Trophoblast cell (in vitro differentiated cells and primary cell): ENCODE measurements at regions not wholly inside any gene's neighbourhood (a gene's known extent, or its start where the extent isn't known, plus 50 kb on each side); places are given as distances from the start of the nearest gene placed in this dataset.

Experiments used
- DNase-seq, 2 donors: peaks; one replicate each; pipeline ENCODE4 v3.0.0-alpha.2; 2016
- H2AFZ ChIP-seq: 2 replicates; pipeline ENCODE4 v1.6.1; 2013; ENCODE audit warnings: low read length, moderate library complexity, mild to moderate bottlenecking; ENCODE audit not compliant: insufficient read depth, poor library complexity
- H2AK5ac ChIP-seq: 2 replicates; pipeline ENCODE4 v1.6.1; 2013; ENCODE audit warnings: mild to moderate bottlenecking, low read length
- H2BK120ac ChIP-seq: 2 replicates; pipeline ENCODE4 v1.6.1; 2013; ENCODE audit warnings: low read length, mild to moderate bottlenecking, moderate library complexity; ENCODE audit not compliant: insufficient read depth, poor library complexity
- H2BK12ac ChIP-seq: 2 replicates; pipeline ENCODE4 v1.6.1; 2013; ENCODE audit warnings: mild to moderate bottlenecking, low read length, moderate library complexity
- H2BK5ac ChIP-seq: 2 replicates; pipeline ENCODE4 v1.6.1; 2013; ENCODE audit warnings: low read length, low read depth, moderate library complexity, mild to moderate bottlenecking; ENCODE audit not compliant: poor library complexity
- H3K14ac ChIP-seq: 2 replicates; pipeline ENCODE4 v1.6.1; 2013; ENCODE audit warnings: mild to moderate bottlenecking, low read length
- H3K18ac ChIP-seq: 2 replicates; pipeline ENCODE4 v1.6.1; 2013; ENCODE audit warnings: mild to moderate bottlenecking, low read length
- H3K23ac ChIP-seq: 2 replicates; pipeline ENCODE4 v1.6.1; 2013; ENCODE audit warnings: low read length
- H3K27ac ChIP-seq: 2 replicates; pipeline ENCODE4 v1.5.1; 2013; ENCODE audit warnings: low read depth, mild to moderate bottlenecking, inconsistent platforms, low read length, moderate library complexity
- H3K27me3 ChIP-seq: 2 replicates; pipeline ENCODE4 v1.6.1; 2013; ENCODE audit warnings: inconsistent platforms, mild to moderate bottlenecking, low read length, moderate library complexity; ENCODE audit not compliant: insufficient read depth
- H3K36me3 ChIP-seq, 2 experiments: 1 replicate in 1 of 2; 2 replicates in 1 of 2; pipeline ENCODE4 v1.6.1; 2013; ENCODE audit warnings: low read length in 2 of 2, mild to moderate bottlenecking in 2 of 2, moderate library complexity in 1 of 2; ENCODE audit not compliant: insufficient read depth in 2 of 2, control insufficient read depth in 1 of 2
- H3K4ac ChIP-seq: 2 replicates; pipeline ENCODE4 v1.6.1; 2013; ENCODE audit warnings: low read depth, mild to moderate bottlenecking, low read length, moderate library complexity
- H3K4me1 ChIP-seq, 2 experiments: 1 replicate in 1 of 2; 2 replicates in 1 of 2; pipeline ENCODE4 v1.6.1; 2013; ENCODE audit warnings: low read length in 2 of 2, mild to moderate bottlenecking in 2 of 2, moderate library complexity in 1 of 2; ENCODE audit not compliant: insufficient read depth in 2 of 2, control insufficient read depth in 1 of 2
- H3K4me2 ChIP-seq: 2 replicates; pipeline ENCODE4 v1.6.1; 2013; ENCODE audit warnings: inconsistent platforms, mild to moderate bottlenecking, low read length, moderate library complexity
- H3K4me3 ChIP-seq: 2 replicates; pipeline ENCODE4 v1.5.1; 2013; ENCODE audit warnings: mild to moderate bottlenecking, low read depth, low read length, inconsistent platforms
- H3K79me1 ChIP-seq: one replicate; pipeline ENCODE4 v1.6.1; 2013; ENCODE audit warnings: low read length
- H3K79me2 ChIP-seq: 2 replicates; pipeline ENCODE4 v1.6.1; 2013; ENCODE audit warnings: low read length, mild to moderate bottlenecking; ENCODE audit not compliant: control insufficient read depth, insufficient read depth, poor library complexity
- H3K9ac ChIP-seq: 2 replicates; pipeline ENCODE4 v1.6.1; 2013; ENCODE audit warnings: mild to moderate bottlenecking, low read length
- H3K9me3 ChIP-seq: 2 replicates; pipeline ENCODE4 v1.6.1; 2013; ENCODE audit warnings: low read depth, mild to moderate bottlenecking, control low read depth, inconsistent platforms, low read length; ENCODE audit not compliant: insufficient read depth
- H4K12ac ChIP-seq: 2 replicates; pipeline ENCODE4 v1.6.1; 2013; ENCODE audit warnings: low read depth, mild to moderate bottlenecking, low read length, moderate library complexity
- H4K8ac ChIP-seq: 2 replicates; pipeline ENCODE4 v1.6.1; 2013; ENCODE audit warnings: low read depth, mild to moderate bottlenecking, low read length, moderate library complexity
- H4K91ac ChIP-seq: one replicate; pipeline ENCODE4 v1.6.1; 2013; ENCODE audit warnings: low read depth, mild to moderate bottlenecking, low read length, moderate library complexity
- WGBS: extraction: QIAGEN DNeasy Blood & Tissue Kit; methylation state at CpG from one replicate; pipeline ENCODE4 v1.1.7; 2013; ENCODE audit warnings: missing lambda C conversion rate; ENCODE audit not compliant: insufficient read length, insufficient coverage; ENCODE audit errors: extremely low coverage; 5-methylcytosine and 5-hydroxymethylcytosine counted together

- Histone ChIP-seq H3K18ac (no peak overlapping the region), H4K12ac (no peak overlapping the region), H3K14ac (no peak overlapping the region), H3K9ac (no peak overlapping the region), H2AK5ac (no peak overlapping the region), H3K9me3 (peaks cover 10% of the 10 kb centered on the region), H4K8ac (no peak overlapping the region), H2BK5ac (no peak overlapping the region), H3K4ac (no peak overlapping the region), H3K4me2 (no peak overlapping the region), H4K91ac (no peak overlapping the region), H3K36me3 (no peaks in the 10 kb centered on the region), H3K4me1 (no peaks in the 10 kb centered on the region), H3K79me1 (no peaks in the 10 kb centered on the region), H3K27me3 (no peaks in the 10 kb centered on the region), H2BK120ac (no peak overlapping the region), H3K27ac (no peak overlapping the region), H3K79me2 (no peaks in the 10 kb centered on the region), H2AFZ (no peak overlapping the region), H3K4me3 (no peak overlapping the region), H3K23ac (no peak overlapping the region), H2BK12ac (no peak overlapping the region)
- WGBS: no CpG with 5 or more reads among the region's 12 CpGs
- DNase-seq: no peak
Measured at GRCh38 chr2:3952866-3953516, 249.6 kb downstream of the DCDC2C start.

GRCh38 chr2:3954261-3954660 lies 250.9 kb downstream of the DCDC2C start:
- Histone ChIP-seq H3K4me2 (no peak overlapping the region), H3K18ac (no peak overlapping the region), H3K79me2 (no peaks in the 10 kb centered on the region), H4K8ac (no peak overlapping the region), H4K91ac (no peak overlapping the region), H3K9me3 (peaks cover 10% of the 10 kb centered on the region), H3K27ac (no peak overlapping the region), H2AK5ac (no peak overlapping the region), H2BK12ac (no peak overlapping the region), H3K4ac (no peak overlapping the region), H3K36me3 (no peaks in the 10 kb centered on the region), H2BK120ac (no peak overlapping the region), H3K4me3 (no peak overlapping the region), H4K12ac (no peak overlapping the region), H2BK5ac (no peak overlapping the region), H3K27me3 (no peaks in the 10 kb centered on the region), H3K4me1 (no peaks in the 10 kb centered on the region), H3K23ac (no peak overlapping the region), H3K14ac (no peak overlapping the region), H3K79me1 (no peaks in the 10 kb centered on the region), H3K9ac (no peak overlapping the region), H2AFZ (no peak overlapping the region)
- DNase-seq: no peak
- no CpG with 5 or more reads among the region's 5 CpGs for WGBS

- no peak overlapping the region for H3K4me3 ChIP-seq
- H3K9me3 ChIP-seq: peaks cover 4% of the 10 kb centered on the region
- H2AFZ ChIP-seq: no peak overlapping the region
- no peak overlapping the region for H3K27ac ChIP-seq
- DNase-seq: no peak
- H2AK5ac ChIP-seq: no peak overlapping the region
- no peaks in the 10 kb centered on the region for H3K79me2 ChIP-seq
- H2BK5ac ChIP-seq: no peak overlapping the region
- no peak overlapping the region for H3K14ac ChIP-seq
- no CpG with 5 or more reads among the region's 8 CpGs for WGBS
- no peaks in the 10 kb centered on the region for H3K27me3 ChIP-seq
- H4K8ac ChIP-seq: no peak overlapping the region
- H3K4ac ChIP-seq: no peak overlapping the region
- no peaks in the 10 kb centered on the region for H3K4me1 ChIP-seq
- no peaks in the 10 kb centered on the region for H3K36me3 ChIP-seq
- no peak overlapping the region for H3K4me2 ChIP-seq
- H3K9ac ChIP-seq: no peak overlapping the region
- H2BK120ac ChIP-seq: no peak overlapping the region
- H3K18ac ChIP-seq: no peak overlapping the region
- no peak overlapping the region for H3K23ac ChIP-seq
- H2BK12ac ChIP-seq: no peak overlapping the region
- H4K12ac ChIP-seq: no peak overlapping the region
- H3K79me1 ChIP-seq: no peaks in the 10 kb centered on the region
- H4K91ac ChIP-seq: no peak overlapping the region
Measured at GRCh38 chr2:3956406-3956805, 253.0 kb downstream of the DCDC2C start.

GRCh38 chr2:3956892-3957291 lies 253.5 kb downstream of the DCDC2C start:
- no peaks in the 10 kb centered on the region for H3K9me3 ChIP-seq
- no peak overlapping the region for H3K18ac ChIP-seq
- no CpG with 5 or more reads among the region's 13 CpGs for WGBS
- H4K8ac ChIP-seq: no peak overlapping the region
- H2BK12ac ChIP-seq: no peak overlapping the region
- no peak overlapping the region for H4K91ac ChIP-seq
- H3K23ac ChIP-seq: no peak overlapping the region
- H3K4me1 ChIP-seq: no peaks in the 10 kb centered on the region
- no peak overlapping the region for H3K9ac ChIP-seq
- no peaks in the 10 kb centered on the region for H3K79me1 ChIP-seq
- no peaks in the 10 kb centered on the region for H3K36me3 ChIP-seq
- H3K27me3 ChIP-seq: no peaks in the 10 kb centered on the region
- H3K4ac ChIP-seq: no peak overlapping the region
- H2AFZ ChIP-seq: no peak overlapping the region
- no peak overlapping the region for H3K4me2 ChIP-seq
- no peak overlapping the region for H3K4me3 ChIP-seq
- H2BK5ac ChIP-seq: no peak overlapping the region
- H3K79me2 ChIP-seq: no peaks in the 10 kb centered on the region
- H2AK5ac ChIP-seq: no peak overlapping the region
- no peak overlapping the region for H4K12ac ChIP-seq
- DNase-seq: no peak
- no peak overlapping the region for H3K27ac ChIP-seq
- H2BK120ac ChIP-seq: no peak overlapping the region
- no peak overlapping the region for H3K14ac ChIP-seq
